SK-N-SH (cell line): ENCODE measurements at regions not wholly inside any gene's neighbourhood (a gene's known extent, or its start where the extent isn't known, plus 50 kb on each side); places are given as distances from the start of the nearest gene placed in this dataset.

ENCODE experiments used
- CTCF ChIA-PET: fragments of 300-600, 350-600 bp; formaldehyde crosslinking; extraction: SDS; loops from one replicate; lab custom pipeline; 2021; lab: Yijun Ruan, JAX
- POLR2A ChIA-PET: fragments of 350-600 bp; sonication (Branson Sonifier 250); formaldehyde crosslinking; extraction: SDS; loops from one replicate; lab custom pipeline; 2020; ENCODE audit warnings: antibody characterized with exemption, inconsistent platforms; lab: Yijun Ruan, JAX
- DNase-seq: peaks from one replicate; pipeline ENCODE4 v3.0.0; 2012
- H2AFZ ChIP-seq: fragments of 200-600 bp; sonication (generic); 2 replicates; pipeline ENCODE4 v1.8.1; 2016; ENCODE audit warnings: antibody characterized with exemption, mild to moderate bottlenecking, low read depth
- H3F3A ChIP-seq: fragments of 200-600 bp; sonication (generic); replicated peaks from 2 replicates; pipeline ENCODE3; 2016; ENCODE audit warnings: antibody characterized with exemption, mild to moderate bottlenecking; ENCODE audit not compliant: insufficient read depth
- H3K27ac ChIP-seq, 2 experiments: fragments of 200-500 bp in 1 of 2; fragments of 200-600 bp in 1 of 2; sonication (Bioruptor generic) in 1 of 2; sonication (generic), shearing (Covaris generic) in 1 of 2; 2 replicates each; pipeline versions ENCODE4 v1.5.1 to v1.6.1; 2014 to 2016; ENCODE audit warnings: low read depth in 2 of 2, inconsistent platforms in 1 of 2, low read length in 1 of 2, mild to moderate bottlenecking in 1 of 2, mixed read lengths in 1 of 2
- H3K27me3 ChIP-seq: fragments of 200-600 bp; sonication (generic), shearing (Covaris generic); 2 replicates; pipeline ENCODE4 v1.6.1; 2016; ENCODE audit warnings: mixed run types; ENCODE audit not compliant: insufficient read depth
- H3K36me3 ChIP-seq, 2 experiments: fragments of 200-500 bp in 1 of 2; fragments of 200-600 bp in 1 of 2; sonication (Bioruptor generic) in 1 of 2; sonication (generic) in 1 of 2; replicated peaks in 1 of 2; 2 replicates each; pipeline versions ENCODE3 to v1.5.1; 2014 to 2016; ENCODE audit warnings: low read length in 1 of 2, mild to moderate bottlenecking in 1 of 2; ENCODE audit not compliant: insufficient read depth in 2 of 2, control insufficient read depth in 1 of 2
- H3K4me1 ChIP-seq, 2 experiments: fragments of 200-500 bp in 1 of 2; fragments of 200-600 bp in 1 of 2; sonication (Bioruptor generic) in 1 of 2; sonication (generic), shearing (Covaris generic) in 1 of 2; 2 replicates each; pipeline versions ENCODE4 v1.5.1 to v1.6.1; 2014 to 2016; ENCODE audit warnings: low read depth in 1 of 2, low read length in 1 of 2, mixed run types in 1 of 2; ENCODE audit not compliant: insufficient read depth in 2 of 2, control insufficient read depth in 1 of 2
- H3K4me2 ChIP-seq: fragments of 200-600 bp; sonication (generic), shearing (Covaris generic); 2 replicates; pipeline ENCODE4 v1.6.1; 2017; ENCODE audit warnings: mixed run types
- H3K4me3 ChIP-seq, 2 experiments: fragments of 200-500 bp in 1 of 2; fragments of 200-600 bp in 1 of 2; sonication (Bioruptor generic) in 1 of 2; sonication (generic), shearing (Covaris generic) in 1 of 2; 2 replicates each; pipeline versions ENCODE4 v1.5.1 to v1.8.1; 2014 to 2016; ENCODE audit warnings: low read depth in 2 of 2, inconsistent platforms in 1 of 2, low read length in 1 of 2, mild to moderate bottlenecking in 1 of 2, mixed read lengths in 1 of 2, moderate library complexity in 1 of 2
- H3K79me2 ChIP-seq: fragments of 200-600 bp; sonication (generic); 2 replicates; pipeline ENCODE4 v1.8.1; 2017; ENCODE audit warnings: mild to moderate bottlenecking; ENCODE audit not compliant: insufficient read depth
- H3K9ac ChIP-seq: fragments of 200-600 bp; sonication (generic); 2 replicates; pipeline ENCODE4 v1.6.1; 2017; ENCODE audit warnings: mixed run types
- H3K9me2 ChIP-seq: fragments of 200-600 bp; sonication (generic); 2 replicates; pipeline ENCODE4 v1.6.1; 2017; ENCODE audit warnings: mixed run types
- H3K9me3 ChIP-seq: fragments of 200-600 bp; sonication (generic); 2 replicates; pipeline ENCODE4 v1.6.1; 2017; ENCODE audit warnings: mixed run types, mild to moderate bottlenecking, moderate library complexity
- H4K20me1 ChIP-seq: fragments of 200-600 bp; sonication (generic); 2 replicates; pipeline ENCODE4 v1.6.1; 2017; ENCODE audit warnings: mild to moderate bottlenecking, mixed run types; ENCODE audit not compliant: insufficient read depth
- CHD2 ChIP-seq: fragments of 150-350 bp; IDR thresholded peaks from 2 replicates; pipeline ENCODE4 v1.6.1; 2018; ENCODE audit warnings: low read length; ENCODE audit not compliant: partially characterized antibody
- EZH2phosphoT487 ChIP-seq: fragments of 200-600 bp; sonication (generic); IDR thresholded peaks from 2 replicates; pipeline ENCODE4 v1.6.1; 2017; ENCODE audit warnings: low read depth, mixed run types, mild to moderate bottlenecking, antibody characterized with exemption, moderate library complexity, borderline replicate concordance
- FOXJ3 ChIP-seq: sonication (generic); formaldehyde crosslinking; IDR thresholded peaks from 2 replicates; pipeline ENCODE4 v1.5.1; 2020; ENCODE audit warnings: mild to moderate bottlenecking, missing genetic modification reagents
- GATA2 ChIP-seq: sonication (generic); formaldehyde crosslinking; IDR thresholded peaks from 2 replicates; pipeline ENCODE4 v1.5.0; 2020; ENCODE audit warnings: mild to moderate bottlenecking, missing genetic modification reagents
- NFIC ChIP-seq: IDR thresholded peaks from 2 replicates; pipeline ENCODE4 v1.4.0; 2012; ENCODE audit warnings: borderline replicate concordance
- NRF1 ChIP-seq: IDR thresholded peaks from 2 replicates; pipeline ENCODE4 v1.6.1; 2012; ENCODE audit warnings: low read depth, mild to moderate bottlenecking, low read length
- POLR2AphosphoS5 ChIP-seq: IDR thresholded peaks from 2 replicates; pipeline ENCODE4 v1.6.1; 2012; ENCODE audit warnings: low read depth, low read length
- RAD21 ChIP-seq: IDR thresholded peaks from 2 replicates; pipeline ENCODE4 v1.6.1; 2012; ENCODE audit warnings: mild to moderate bottlenecking, low read length
- REST ChIP-seq: IDR thresholded peaks from 2 replicates; pipeline ENCODE4 v1.6.1; 2012; ENCODE audit warnings: mild to moderate bottlenecking, low read depth, low read length, moderate library complexity
- RFX5 ChIP-seq: IDR thresholded peaks from 2 replicates; pipeline ENCODE4 v1.6.1; 2012; ENCODE audit warnings: mild to moderate bottlenecking, improper control_type of control experiment, low read length
- RXRA ChIP-seq: IDR thresholded peaks from 2 replicates; pipeline ENCODE4 v1.4.0; 2012; ENCODE audit warnings: low read depth, mild to moderate bottlenecking, borderline replicate concordance
- SIN3A ChIP-seq: IDR thresholded peaks from 2 replicates; pipeline ENCODE4 v1.6.1; 2012; ENCODE audit warnings: low read depth, mild to moderate bottlenecking, low read length, moderate library complexity, borderline replicate concordance
- SMC3 ChIP-seq: IDR thresholded peaks from 2 replicates; pipeline ENCODE4 v1.6.1; 2012; ENCODE audit warnings: low read depth, low read length, improper control_type of control experiment
- TCF12 ChIP-seq: IDR thresholded peaks from 2 replicates; pipeline ENCODE4 v1.4.0; 2012
- USF1 ChIP-seq: IDR thresholded peaks from 2 replicates; pipeline ENCODE4 v1.4.0; 2012; ENCODE audit warnings: low read depth, borderline replicate concordance
- YY1 ChIP-seq: IDR thresholded peaks from 2 replicates; pipeline ENCODE4 v1.4.0; 2012; ENCODE audit warnings: low read depth, mild to moderate bottlenecking
- WGBS: methylation state at CpG from one replicate; pipeline ENCODE4 v1.1.6; 2017; ENCODE audit warnings: low lambda C conversion rate; 5-methylcytosine and 5-hydroxymethylcytosine counted together
- TF ChIP-seq, protein P1 (sequence below): IDR thresholded peaks from 2 replicates; pipeline ENCODE4 v1.4.0; 2012; ENCODE audit warnings: low read depth
- TF ChIP-seq, protein P2 (sequence below): fragments of 200-600 bp; sonication (generic); IDR thresholded peaks from 2 replicates; pipeline ENCODE4 v1.6.1; 2017; ENCODE audit warnings: antibody characterized with exemption, mild to moderate bottlenecking, moderate library complexity
- TF ChIP-seq, protein P3 (sequence below): IDR thresholded peaks from 2 replicates; pipeline ENCODE4; 2012

DNA sequence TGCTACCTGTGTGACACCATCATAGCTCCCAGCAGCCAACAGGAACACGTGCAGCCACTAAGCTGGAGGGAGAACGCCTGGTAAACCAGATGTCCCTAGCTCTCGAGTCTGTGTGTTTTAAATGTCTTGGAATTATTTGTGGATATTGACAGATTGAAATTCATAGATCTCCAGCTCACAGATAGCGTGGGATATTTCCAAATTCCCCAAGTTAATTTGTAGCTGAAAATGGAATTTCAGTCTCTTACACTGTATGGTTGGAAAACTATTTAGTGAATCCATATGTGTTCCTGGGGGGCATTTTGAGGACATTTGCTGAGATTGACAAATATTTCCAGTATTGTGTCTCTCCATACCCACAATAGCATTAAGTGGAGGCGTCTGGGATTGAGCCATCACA is 618.6 kb upstream of the TMEM132C start:
- no peak overlapping the region for H3K4me3 ChIP-seq
- no peaks in the 10 kb centered on the region for H3K9me2 ChIP-seq
- H3K27ac ChIP-seq, result no peak overlapping the region
- TF ChIP-seq RFX5 (no peak), SIN3A (no peak), RAD21 (no peak), TCF12 (no peak), REST (no peak), NRF1 (no peak), SMC3 (no peak), NFIC (no peak), RXRA (no peak), FOXJ3 (CRISPR knock-in tag) (no peak), GATA2 (no peak), POLR2AphosphoS5 (no peak), USF1 (no peak), CHD2 (no peak), YY1 (no peak), EZH2phosphoT487 (no peak)
- TF ChIP-seq, protein P1, sequence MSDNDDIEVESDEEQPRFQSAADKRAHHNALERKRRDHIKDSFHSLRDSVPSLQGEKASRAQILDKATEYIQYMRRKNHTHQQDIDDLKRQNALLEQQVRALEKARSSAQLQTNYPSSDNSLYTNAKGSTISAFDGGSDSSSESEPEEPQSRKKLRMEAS, result no peak
- TF ChIP-seq, protein P2, sequence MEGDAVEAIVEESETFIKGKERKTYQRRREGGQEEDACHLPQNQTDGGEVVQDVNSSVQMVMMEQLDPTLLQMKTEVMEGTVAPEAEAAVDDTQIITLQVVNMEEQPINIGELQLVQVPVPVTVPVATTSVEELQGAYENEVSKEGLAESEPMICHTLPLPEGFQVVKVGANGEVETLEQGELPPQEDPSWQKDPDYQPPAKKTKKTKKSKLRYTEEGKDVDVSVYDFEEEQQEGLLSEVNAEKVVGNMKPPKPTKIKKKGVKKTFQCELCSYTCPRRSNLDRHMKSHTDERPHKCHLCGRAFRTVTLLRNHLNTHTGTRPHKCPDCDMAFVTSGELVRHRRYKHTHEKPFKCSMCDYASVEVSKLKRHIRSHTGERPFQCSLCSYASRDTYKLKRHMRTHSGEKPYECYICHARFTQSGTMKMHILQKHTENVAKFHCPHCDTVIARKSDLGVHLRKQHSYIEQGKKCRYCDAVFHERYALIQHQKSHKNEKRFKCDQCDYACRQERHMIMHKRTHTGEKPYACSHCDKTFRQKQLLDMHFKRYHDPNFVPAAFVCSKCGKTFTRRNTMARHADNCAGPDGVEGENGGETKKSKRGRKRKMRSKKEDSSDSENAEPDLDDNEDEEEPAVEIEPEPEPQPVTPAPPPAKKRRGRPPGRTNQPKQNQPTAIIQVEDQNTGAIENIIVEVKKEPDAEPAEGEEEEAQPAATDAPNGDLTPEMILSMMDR, result no peak
- TF ChIP-seq, protein P3, sequence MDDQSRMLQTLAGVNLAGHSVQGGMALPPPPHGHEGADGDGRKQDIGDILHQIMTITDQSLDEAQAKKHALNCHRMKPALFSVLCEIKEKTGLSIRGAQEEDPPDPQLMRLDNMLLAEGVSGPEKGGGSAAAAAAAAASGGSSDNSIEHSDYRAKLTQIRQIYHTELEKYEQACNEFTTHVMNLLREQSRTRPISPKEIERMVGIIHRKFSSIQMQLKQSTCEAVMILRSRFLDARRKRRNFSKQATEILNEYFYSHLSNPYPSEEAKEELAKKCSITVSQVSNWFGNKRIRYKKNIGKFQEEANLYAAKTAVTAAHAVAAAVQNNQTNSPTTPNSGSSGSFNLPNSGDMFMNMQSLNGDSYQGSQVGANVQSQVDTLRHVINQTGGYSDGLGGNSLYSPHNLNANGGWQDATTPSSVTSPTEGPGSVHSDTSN, result no peak
- H4K20me1 ChIP-seq, result no peaks in the 10 kb centered on the region
- no peaks in the 10 kb centered on the region for H3K4me1 ChIP-seq
- H3K4me2 ChIP-seq, result no peak overlapping the region
- H3K36me3 ChIP-seq, result no peaks in the 10 kb centered on the region
- ChIA-PET POLR2A (no interaction called here), CTCF (interaction anchor here (1.3 kb wide), 1 partner anchor 12 kb away, joined by 3 read pairs; no protein-coding TSS in a partner anchor)
- no peaks in the 10 kb centered on the region for H3F3A ChIP-seq
- DNase-seq, result no peak
- no peak overlapping the region for H3K9ac ChIP-seq
- WGBS, result 11% methylated on average over 5 of the region's 5 CpGs
- H2AFZ ChIP-seq, result no peak overlapping the region
- no peaks in the 10 kb centered on the region for H3K27me3 ChIP-seq
- no peaks in the 10 kb centered on the region for H3K9me3 ChIP-seq
- H3K79me2 ChIP-seq, result no peaks in the 10 kb centered on the region
